GM18951 (cell line): ENCODE measurements at regions not wholly inside any gene's neighbourhood (a gene's known extent, or its start where the extent isn't known, plus 50 kb on each side); places are given as distances from the start of the nearest gene placed in this dataset.

Experiments
- POLR2A ChIP-seq: IDR thresholded peaks from 4 replicates; pipeline ENCODE4 v1.6.1; 2011; ENCODE audit warnings: mild to moderate bottlenecking; ENCODE audit not compliant: insufficient read length, insufficient read depth; ENCODE audit errors: extremely low read depth
- in situ Hi-C: fragments of 300-500 bp; cut with MboI; formaldehyde crosslinking; loops from one replicate; pipeline ENCODE4 v1.12.0; 2022; ENCODE audit warnings: low sequenced_read_pairs, mixed read lengths, inconsistent platforms; ENCODE audit not compliant: unreplicated experiment

GRCh38 chr1:201602413-201603265, 63.7 kb downstream of the NAV1 start:
- in situ Hi-C loops = no loop called here
- TF ChIP-seq POLR2A = no peak

DNA sequence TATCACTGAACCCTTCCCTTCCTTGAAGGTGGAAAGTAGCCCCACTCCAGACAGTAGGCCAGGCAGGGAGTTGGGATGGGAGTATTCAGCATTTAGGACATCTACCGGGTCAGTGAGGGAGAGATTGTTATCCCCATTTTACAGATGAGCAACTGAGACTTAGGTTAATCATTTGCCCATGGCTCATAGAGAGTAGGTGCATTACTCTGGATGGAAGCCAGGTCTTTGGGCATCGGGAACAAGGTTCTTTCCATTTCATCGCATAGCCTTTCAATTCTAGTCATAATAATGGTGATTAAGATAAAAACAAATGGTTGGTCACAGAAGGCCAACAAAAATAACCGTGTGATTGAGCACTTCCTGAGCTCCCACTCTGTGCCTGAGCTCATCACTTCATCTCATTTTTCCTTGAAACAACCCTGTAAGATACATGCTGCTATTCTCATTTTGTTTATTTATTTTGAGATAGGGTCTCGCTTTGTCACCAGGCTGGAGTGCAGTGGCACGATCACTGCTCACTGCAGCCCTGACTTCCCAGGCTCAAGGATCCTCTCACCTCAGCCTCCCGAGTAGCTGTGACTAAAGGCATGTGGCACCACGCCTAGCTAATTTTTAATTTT, 64.8 kb downstream of the NAV1 start:
- TF ChIP-seq POLR2A = no peak
- in situ Hi-C loops = no loop called here

DNA sequence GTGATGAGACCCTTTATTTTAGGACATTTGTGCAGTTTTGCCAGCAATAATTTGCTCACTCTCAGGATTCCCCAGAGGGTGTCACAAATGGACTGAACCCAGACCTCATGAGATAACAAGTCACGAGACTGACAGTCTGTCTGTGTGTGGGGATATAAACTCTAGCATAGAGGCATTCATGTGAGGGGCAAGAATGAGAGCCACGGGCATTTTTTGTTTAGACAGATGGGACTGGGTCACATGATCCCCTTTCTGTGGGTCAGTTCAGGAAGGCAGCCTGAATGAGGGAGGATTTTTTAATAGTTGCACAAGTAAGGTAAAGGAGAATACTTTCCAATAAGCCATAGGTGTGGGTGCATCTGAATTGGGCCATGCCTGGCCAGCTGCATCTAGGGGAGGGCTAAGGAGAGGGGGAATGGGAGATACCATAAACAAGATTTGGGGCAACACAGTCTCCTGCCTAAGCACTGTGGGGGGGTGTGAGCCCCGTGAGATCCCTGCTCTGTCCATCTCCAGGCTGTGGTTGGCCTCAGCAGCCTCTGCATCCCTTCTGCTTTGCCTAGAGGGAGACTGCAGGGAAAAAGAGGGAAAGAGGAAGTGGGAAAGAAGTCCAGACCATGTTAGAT, 66.6 kb downstream of the NAV1 start:
- in situ Hi-C loops = no loop called here
- no peak for TF ChIP-seq POLR2A

- in situ Hi-C loops = no loop called here
- no peak for TF ChIP-seq POLR2A
Observed at GRCh38 chr1:201606096-201606495, 67.2 kb downstream of the NAV1 start.

- in situ Hi-C loops = no loop called here
- TF ChIP-seq POLR2A = no peak
Observed at GRCh38 chr1:201606623-201607022, 67.7 kb downstream of the NAV1 start.

- no peak for TF ChIP-seq POLR2A
- in situ Hi-C loops = no loop called here
Observed at GRCh38 chr1:201608635-201609395, 69.9 kb downstream of the NAV1 start.

- in situ Hi-C loops = no loop called here
- TF ChIP-seq POLR2A = no peak
Observed at GRCh38 chr1:201609661-201610318, 70.9 kb downstream of the NAV1 start.

- TF ChIP-seq POLR2A = no peak
- in situ Hi-C loops = no loop called here
Observed at GRCh38 chr1:201610858-201611257, 71.9 kb downstream of the NAV1 start.

DNA sequence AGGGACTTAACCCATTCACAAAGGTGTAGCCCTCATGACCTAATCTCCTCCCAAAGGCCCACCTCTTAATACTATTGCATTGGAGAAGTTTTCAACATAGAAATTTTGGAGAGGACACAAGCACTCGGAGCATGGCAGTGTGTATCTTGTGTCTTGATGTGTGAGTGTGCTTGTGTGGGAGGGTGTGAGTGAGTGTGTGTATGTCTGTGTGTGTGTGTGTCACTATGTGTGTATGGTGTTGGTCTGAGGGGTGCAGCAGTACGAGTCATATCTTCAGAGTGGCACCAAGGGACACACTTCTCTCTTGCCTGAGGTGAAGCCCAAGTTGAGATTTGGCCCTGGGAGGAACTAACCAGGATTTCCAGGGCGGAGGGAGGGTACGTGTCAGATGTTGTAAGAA, 73.7 kb downstream of the NAV1 start:
- in situ Hi-C loops = no loop called here
- no peak for TF ChIP-seq POLR2A

DNA sequence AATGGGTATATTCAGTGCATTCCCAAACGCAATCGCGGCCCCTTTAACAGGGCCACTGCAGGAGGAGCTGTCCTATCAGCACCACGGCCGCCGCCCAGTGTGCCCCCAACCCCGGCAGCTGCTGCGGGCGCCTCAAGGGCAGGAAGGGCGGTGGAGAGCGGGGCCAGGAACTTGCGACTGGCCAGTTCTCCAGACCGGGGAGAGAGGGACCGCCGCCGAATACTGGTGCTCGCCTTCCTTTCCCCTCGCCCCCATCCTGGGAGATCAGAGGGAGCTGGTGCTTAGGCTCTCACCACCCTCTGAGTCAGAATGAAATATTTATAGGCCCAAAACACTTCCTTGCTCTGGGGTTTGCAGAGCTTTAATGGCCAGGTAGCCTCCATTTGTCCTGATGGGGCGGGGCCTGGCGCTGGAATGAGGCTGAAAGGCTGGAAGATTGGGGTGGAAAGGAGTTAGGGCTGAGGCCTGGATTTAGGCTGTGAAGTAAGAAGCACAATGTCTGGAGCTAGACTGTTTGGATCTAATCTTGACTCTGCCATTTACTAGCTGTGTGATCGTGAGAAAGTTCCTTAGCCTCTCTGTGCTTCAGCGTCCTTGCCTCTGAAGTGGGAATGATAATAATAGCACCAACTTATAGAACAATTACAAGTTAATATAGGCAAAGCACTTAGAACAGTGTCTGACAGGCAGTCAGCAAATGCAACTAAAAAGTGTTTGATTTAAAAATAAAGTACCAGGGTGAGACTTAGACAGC, 75.5 kb downstream of the NAV1 start:
- no peak for TF ChIP-seq POLR2A
- in situ Hi-C loops = no loop called here

DNA sequence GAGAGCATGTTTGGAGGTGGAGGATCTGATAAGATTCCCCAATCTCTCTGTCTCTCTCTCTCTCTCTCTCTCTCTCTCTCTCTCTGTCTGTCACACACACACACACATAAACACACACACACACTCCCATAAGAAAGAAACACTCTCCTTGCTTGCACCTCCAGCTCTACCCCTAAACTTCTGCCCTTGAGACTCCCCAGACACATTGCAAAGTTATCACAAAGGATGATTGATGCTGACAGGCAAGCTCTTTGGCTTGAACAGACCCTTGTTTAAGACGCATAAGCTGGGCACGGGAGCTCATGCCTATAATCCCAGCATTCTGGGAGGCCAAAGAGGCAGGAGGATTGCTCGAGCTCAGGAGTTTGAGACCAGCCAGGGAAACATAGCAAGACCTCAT, 78.2 kb downstream of the NAV1 start:
- in situ Hi-C loops = no loop called here
- no peak for TF ChIP-seq POLR2A

- in situ Hi-C loops = no loop called here
- no peak for TF ChIP-seq POLR2A
Observed at GRCh38 chr1:201618389-201618788, 79.5 kb downstream of the NAV1 start.
